ENCODE measurements at regions not wholly inside any gene's neighbourhood (a gene's known extent, or its start where the extent isn't known, plus 50 kb on each side); places are given as distances from the start of the nearest gene placed in this dataset.

DNA sequence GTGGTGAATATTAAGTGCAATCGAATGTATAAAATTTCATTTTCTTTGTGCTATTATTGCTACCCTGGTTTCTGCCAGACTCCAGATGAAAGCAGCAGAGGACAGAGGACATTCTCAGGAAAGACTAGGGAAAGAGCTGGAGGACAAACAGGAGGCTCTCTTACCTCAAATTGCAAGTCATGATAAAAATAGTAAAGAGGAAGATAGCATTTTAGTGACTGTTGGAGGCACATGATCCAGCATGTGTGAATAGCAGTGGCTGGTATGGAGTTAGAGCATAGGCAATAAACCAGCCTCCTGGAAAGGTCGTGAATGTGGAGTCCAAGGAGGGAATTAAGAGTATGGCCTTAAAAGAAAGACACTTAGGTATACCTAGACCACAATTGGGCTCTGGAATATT, 1040.0 kb downstream of the STPG2 start:
- no peak for TF ChIP-seq RAD21 (IDR thresholded peaks at IDR 0.05; ENCODE audit: low read depth)
- TF ChIP-seq, protein P1, sequence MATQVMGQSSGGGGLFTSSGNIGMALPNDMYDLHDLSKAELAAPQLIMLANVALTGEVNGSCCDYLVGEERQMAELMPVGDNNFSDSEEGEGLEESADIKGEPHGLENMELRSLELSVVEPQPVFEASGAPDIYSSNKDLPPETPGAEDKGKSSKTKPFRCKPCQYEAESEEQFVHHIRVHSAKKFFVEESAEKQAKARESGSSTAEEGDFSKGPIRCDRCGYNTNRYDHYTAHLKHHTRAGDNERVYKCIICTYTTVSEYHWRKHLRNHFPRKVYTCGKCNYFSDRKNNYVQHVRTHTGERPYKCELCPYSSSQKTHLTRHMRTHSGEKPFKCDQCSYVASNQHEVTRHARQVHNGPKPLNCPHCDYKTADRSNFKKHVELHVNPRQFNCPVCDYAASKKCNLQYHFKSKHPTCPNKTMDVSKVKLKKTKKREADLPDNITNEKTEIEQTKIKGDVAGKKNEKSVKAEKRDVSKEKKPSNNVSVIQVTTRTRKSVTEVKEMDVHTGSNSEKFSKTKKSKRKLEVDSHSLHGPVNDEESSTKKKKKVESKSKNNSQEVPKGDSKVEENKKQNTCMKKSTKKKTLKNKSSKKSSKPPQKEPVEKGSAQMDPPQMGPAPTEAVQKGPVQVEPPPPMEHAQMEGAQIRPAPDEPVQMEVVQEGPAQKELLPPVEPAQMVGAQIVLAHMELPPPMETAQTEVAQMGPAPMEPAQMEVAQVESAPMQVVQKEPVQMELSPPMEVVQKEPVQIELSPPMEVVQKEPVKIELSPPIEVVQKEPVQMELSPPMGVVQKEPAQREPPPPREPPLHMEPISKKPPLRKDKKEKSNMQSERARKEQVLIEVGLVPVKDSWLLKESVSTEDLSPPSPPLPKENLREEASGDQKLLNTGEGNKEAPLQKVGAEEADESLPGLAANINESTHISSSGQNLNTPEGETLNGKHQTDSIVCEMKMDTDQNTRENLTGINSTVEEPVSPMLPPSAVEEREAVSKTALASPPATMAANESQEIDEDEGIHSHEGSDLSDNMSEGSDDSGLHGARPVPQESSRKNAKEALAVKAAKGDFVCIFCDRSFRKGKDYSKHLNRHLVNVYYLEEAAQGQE (IDR thresholded peaks at IDR 0.05; ENCODE audit: low read depth): no peak
- TF ChIP-seq YY1 (IDR thresholded peaks at IDR 0.05; ENCODE audit: extremely low read depth, insufficient replicate concordance, low read depth, low read length): no peak
- TF ChIP-seq, protein P2, sequence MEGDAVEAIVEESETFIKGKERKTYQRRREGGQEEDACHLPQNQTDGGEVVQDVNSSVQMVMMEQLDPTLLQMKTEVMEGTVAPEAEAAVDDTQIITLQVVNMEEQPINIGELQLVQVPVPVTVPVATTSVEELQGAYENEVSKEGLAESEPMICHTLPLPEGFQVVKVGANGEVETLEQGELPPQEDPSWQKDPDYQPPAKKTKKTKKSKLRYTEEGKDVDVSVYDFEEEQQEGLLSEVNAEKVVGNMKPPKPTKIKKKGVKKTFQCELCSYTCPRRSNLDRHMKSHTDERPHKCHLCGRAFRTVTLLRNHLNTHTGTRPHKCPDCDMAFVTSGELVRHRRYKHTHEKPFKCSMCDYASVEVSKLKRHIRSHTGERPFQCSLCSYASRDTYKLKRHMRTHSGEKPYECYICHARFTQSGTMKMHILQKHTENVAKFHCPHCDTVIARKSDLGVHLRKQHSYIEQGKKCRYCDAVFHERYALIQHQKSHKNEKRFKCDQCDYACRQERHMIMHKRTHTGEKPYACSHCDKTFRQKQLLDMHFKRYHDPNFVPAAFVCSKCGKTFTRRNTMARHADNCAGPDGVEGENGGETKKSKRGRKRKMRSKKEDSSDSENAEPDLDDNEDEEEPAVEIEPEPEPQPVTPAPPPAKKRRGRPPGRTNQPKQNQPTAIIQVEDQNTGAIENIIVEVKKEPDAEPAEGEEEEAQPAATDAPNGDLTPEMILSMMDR (IDR thresholded peaks at IDR 0.05 in 2 of 3, conservative IDR thresholded peaks at IDR 0.05 in 1 of 3; ENCODE audit: borderline replicate concordance in 1 of 3, insufficient read depth in 1 of 3, low read depth in 2 of 3, low read length in 2 of 3): no peak
- TF ChIP-seq POLR2A (IDR thresholded peaks at IDR 0.05; ENCODE audit: borderline replicate concordance, extremely low read depth, insufficient read depth, insufficient read length): no peak
- TF ChIP-seq MAX (IDR thresholded peaks at IDR 0.05): no peak
- TF ChIP-seq POLR2AphosphoS5 (IDR thresholded peaks at IDR 0.05; ENCODE audit: low read depth, low read length): no peak
- no peak for TF ChIP-seq SP1 (IDR thresholded peaks at IDR 0.05; ENCODE audit: low read depth)
- no peak for TF ChIP-seq ZNF274 (IDR thresholded peaks at IDR 0.05; ENCODE audit: low read depth, low read length)
- no peak for TF ChIP-seq TCF7L2 (IDR thresholded peaks at IDR 0.05; ENCODE audit: borderline replicate concordance, extremely low read depth, insufficient read depth, insufficient read length)
- no peak for TF ChIP-seq FOSL1 (IDR thresholded peaks at IDR 0.05; ENCODE audit: low read depth)
- TF ChIP-seq EZH2 (IDR thresholded peaks at IDR 0.05): no peak
- no peak for TF ChIP-seq CEBPB (IDR thresholded peaks at IDR 0.05; ENCODE audit: low read depth)
